ENCODE measurements at regions not wholly inside any gene's neighbourhood (a gene's known extent, or its start where the extent isn't known, plus 50 kb on each side); places are given as distances from the start of the nearest gene placed in this dataset.

GRCh38 chr1:228972576-228972975, 237.3 kb downstream of the RHOU start:
- no peaks in the 10 kb centered on the region for H3K4me1 ChIP-seq (ENCODE audit: low read depth, poor library complexity, severe bottlenecking)
- H3K36me3 ChIP-seq (ENCODE audit: insufficient read depth): no peaks in the 10 kb centered on the region
- no peak overlapping the region for H3K27ac ChIP-seq
- H3K27me3 ChIP-seq (ENCODE audit: insufficient read depth, low read depth): no peaks in the 10 kb centered on the region
- H3K9ac ChIP-seq: no peak overlapping the region
- H2AFZ ChIP-seq (ENCODE audit: low read depth): no peak overlapping the region
- TF ChIP-seq CTCF (conservative IDR thresholded peaks at IDR 0.05; ENCODE audit: low read depth, low read length): no peak
- H3K4me3 ChIP-seq (IDR thresholded peaks at IDR 0.05; ENCODE audit: insufficient read depth, low read depth, low read length): no peak overlapping the region
- no peaks in the 10 kb centered on the region for H4K20me1 ChIP-seq (ENCODE audit: insufficient read depth)
- H3K79me2 ChIP-seq (ENCODE audit: insufficient read depth, low read depth): no peaks in the 10 kb centered on the region
- H3K4me2 ChIP-seq: no peak overlapping the region

GRCh38 chr1:228974273-228974672, 239.0 kb downstream of the RHOU start:
- Histone ChIP-seq H3K4me2 (no peak overlapping the region), H3K4me1 (ENCODE audit: low read depth, poor library complexity, severe bottlenecking) (no peaks in the 10 kb centered on the region), H3K27ac (no peak overlapping the region), H3K9ac (no peak overlapping the region), H3K36me3 (ENCODE audit: insufficient read depth) (no peaks in the 10 kb centered on the region), H3K27me3 (ENCODE audit: insufficient read depth, low read depth) (no peaks in the 10 kb centered on the region), H4K20me1 (ENCODE audit: insufficient read depth) (no peaks in the 10 kb centered on the region), H3K4me3 (IDR thresholded peaks at IDR 0.05; ENCODE audit: insufficient read depth, low read depth, low read length) (no peak overlapping the region), H3K79me2 (ENCODE audit: insufficient read depth, low read depth) (no peaks in the 10 kb centered on the region), H2AFZ (ENCODE audit: low read depth) (no peak overlapping the region)
- TF ChIP-seq CTCF (conservative IDR thresholded peaks at IDR 0.05; ENCODE audit: low read depth, low read length): no peak

- H3K4me1 ChIP-seq (ENCODE audit: low read depth, poor library complexity, severe bottlenecking): no peaks in the 10 kb centered on the region
- H3K79me2 ChIP-seq (ENCODE audit: insufficient read depth, low read depth): no peaks in the 10 kb centered on the region
- no peak overlapping the region for H2AFZ ChIP-seq (ENCODE audit: low read depth)
- no peak overlapping the region for H3K4me2 ChIP-seq
- H3K4me3 ChIP-seq (IDR thresholded peaks at IDR 0.05; ENCODE audit: insufficient read depth, low read depth, low read length): no peak overlapping the region
- no peak overlapping the region for H3K27ac ChIP-seq
- no peaks in the 10 kb centered on the region for H3K27me3 ChIP-seq (ENCODE audit: insufficient read depth, low read depth)
- TF ChIP-seq CTCF (conservative IDR thresholded peaks at IDR 0.05; ENCODE audit: low read depth, low read length): no peak
- H4K20me1 ChIP-seq (ENCODE audit: insufficient read depth): no peaks in the 10 kb centered on the region
- H3K9ac ChIP-seq: no peak overlapping the region
- H3K36me3 ChIP-seq (ENCODE audit: insufficient read depth): no peaks in the 10 kb centered on the region
These were observed 240.1 kb downstream of the RHOU start for GRCh38 chr1:228975238-228975907.

GRCh38 chr1:228976316-228976715, 241.0 kb downstream of the RHOU start:
- Histone ChIP-seq H4K20me1 (ENCODE audit: insufficient read depth) (no peaks in the 10 kb centered on the region), H3K79me2 (ENCODE audit: insufficient read depth, low read depth) (no peaks in the 10 kb centered on the region), H3K4me3 (IDR thresholded peaks at IDR 0.05; ENCODE audit: insufficient read depth, low read depth, low read length) (no peak overlapping the region), H2AFZ (ENCODE audit: low read depth) (no peak overlapping the region), H3K4me2 (no peak overlapping the region), H3K36me3 (ENCODE audit: insufficient read depth) (no peaks in the 10 kb centered on the region), H3K27me3 (ENCODE audit: insufficient read depth, low read depth) (no peaks in the 10 kb centered on the region), H3K9ac (no peak overlapping the region), H3K27ac (no peak overlapping the region), H3K4me1 (ENCODE audit: low read depth, poor library complexity, severe bottlenecking) (no peaks in the 10 kb centered on the region)
- TF ChIP-seq CTCF (conservative IDR thresholded peaks at IDR 0.05; ENCODE audit: low read depth, low read length): no peak
